ENCODE measurements at regions not wholly inside any gene's neighbourhood (a gene's known extent, or its start where the extent isn't known, plus 50 kb on each side); places are given as distances from the start of the nearest gene placed in this dataset.

DNA sequence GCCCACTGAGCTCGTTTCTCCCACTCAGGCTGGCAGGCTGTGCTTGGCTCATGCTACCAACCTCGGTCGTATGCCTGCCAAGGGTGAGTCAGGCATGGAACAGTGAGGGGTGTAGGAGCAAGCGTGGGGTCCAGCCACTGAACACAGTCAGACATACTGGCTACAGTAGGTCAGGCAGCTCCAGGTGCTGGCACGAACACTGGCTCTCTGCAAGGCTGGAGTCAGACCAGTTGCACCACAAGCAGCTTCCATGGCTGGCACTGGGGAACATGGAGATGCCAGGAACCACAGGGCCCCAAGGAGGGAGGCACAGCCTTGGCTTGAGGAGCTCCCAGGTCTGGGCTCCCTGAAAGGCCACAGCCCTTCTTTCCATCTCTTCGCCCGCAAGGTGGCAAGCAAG lies 410.7 kb upstream of the KIRREL3 start:
- no peak for TF ChIP-seq SMC3 (IDR thresholded peaks at IDR 0.05; ENCODE audit: low read depth, low read length)
- TF ChIP-seq USF2 (IDR thresholded peaks at IDR 0.05; ENCODE audit: borderline replicate concordance, low read depth, low read length), result no peak
- no peak for TF ChIP-seq TEAD4 (IDR thresholded peaks at IDR 0.05; ENCODE audit: borderline replicate concordance, insufficient read depth)
- no peak for TF ChIP-seq POLR2AphosphoS5 (IDR thresholded peaks at IDR 0.05; ENCODE audit: low read depth, low read length)
- TF ChIP-seq, protein P1, sequence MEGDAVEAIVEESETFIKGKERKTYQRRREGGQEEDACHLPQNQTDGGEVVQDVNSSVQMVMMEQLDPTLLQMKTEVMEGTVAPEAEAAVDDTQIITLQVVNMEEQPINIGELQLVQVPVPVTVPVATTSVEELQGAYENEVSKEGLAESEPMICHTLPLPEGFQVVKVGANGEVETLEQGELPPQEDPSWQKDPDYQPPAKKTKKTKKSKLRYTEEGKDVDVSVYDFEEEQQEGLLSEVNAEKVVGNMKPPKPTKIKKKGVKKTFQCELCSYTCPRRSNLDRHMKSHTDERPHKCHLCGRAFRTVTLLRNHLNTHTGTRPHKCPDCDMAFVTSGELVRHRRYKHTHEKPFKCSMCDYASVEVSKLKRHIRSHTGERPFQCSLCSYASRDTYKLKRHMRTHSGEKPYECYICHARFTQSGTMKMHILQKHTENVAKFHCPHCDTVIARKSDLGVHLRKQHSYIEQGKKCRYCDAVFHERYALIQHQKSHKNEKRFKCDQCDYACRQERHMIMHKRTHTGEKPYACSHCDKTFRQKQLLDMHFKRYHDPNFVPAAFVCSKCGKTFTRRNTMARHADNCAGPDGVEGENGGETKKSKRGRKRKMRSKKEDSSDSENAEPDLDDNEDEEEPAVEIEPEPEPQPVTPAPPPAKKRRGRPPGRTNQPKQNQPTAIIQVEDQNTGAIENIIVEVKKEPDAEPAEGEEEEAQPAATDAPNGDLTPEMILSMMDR (IDR thresholded peaks at IDR 0.05), result no peak
- TF ChIP-seq MXI1 (IDR thresholded peaks at IDR 0.05; ENCODE audit: low read depth, low read length), result no peak

Data from SK-N-SH (cell line).